ENCODE measurements at regions not wholly inside any gene's neighbourhood (a gene's known extent, or its start where the extent isn't known, plus 50 kb on each side); places are given as distances from the start of the nearest gene placed in this dataset.

GRCh38 chr6:167491438-167492099 lies 166.7 kb downstream of the TTLL2 start (continued):
- TF ChIP-seq TSHZ2 (CRISPR knock-in tag; IDR thresholded peaks at IDR 0.05) (no peak), POU6F1 (CRISPR knock-in tag; IDR thresholded peaks at IDR 0.05; ENCODE audit: borderline replicate concordance, low read depth) (no peak), ZNF565 (CRISPR knock-in tag; conservative IDR thresholded peaks at IDR 0.05; ENCODE audit: low read depth) (no peak), ARNTL (CRISPR knock-in tag; IDR thresholded peaks at IDR 0.05; ENCODE audit: borderline replicate concordance, low read depth) (no peak), ESRRG (CRISPR knock-in tag; IDR thresholded peaks at IDR 0.05) (no peak), CREB5 (CRISPR knock-in tag; IDR thresholded peaks at IDR 0.05; ENCODE audit: low read depth) (no peak), RARB (CRISPR knock-in tag; IDR thresholded peaks at IDR 0.05) (no peak)

- no peak for TF ChIP-seq TCF4 (CRISPR knock-in tag; IDR thresholded peaks at IDR 0.05; ENCODE audit: borderline replicate concordance)
- no peak for TF ChIP-seq POU6F1 (CRISPR knock-in tag; IDR thresholded peaks at IDR 0.05; ENCODE audit: borderline replicate concordance, low read depth)
- TF ChIP-seq ZFP3 (CRISPR knock-in tag; IDR thresholded peaks at IDR 0.05), result no peak
- no peak for TF ChIP-seq SNAI2 (CRISPR knock-in tag; IDR thresholded peaks at IDR 0.05)
- TF ChIP-seq ZNF565 (CRISPR knock-in tag; conservative IDR thresholded peaks at IDR 0.05; ENCODE audit: low read depth), result no peak
- no peak for TF ChIP-seq ZNF70 (CRISPR knock-in tag; IDR thresholded peaks at IDR 0.05)
- TF ChIP-seq PPARA (CRISPR knock-in tag; IDR thresholded peaks at IDR 0.05; ENCODE audit: borderline replicate concordance), result no peak
- TF ChIP-seq ZFP30 (CRISPR knock-in tag; IDR thresholded peaks at IDR 0.05), result no peak
- TF ChIP-seq ZC3H10 (CRISPR knock-in tag; IDR thresholded peaks at IDR 0.05), result no peak
- no peak for TF ChIP-seq CREB5 (CRISPR knock-in tag; IDR thresholded peaks at IDR 0.05; ENCODE audit: low read depth)
- TF ChIP-seq ESRRG (CRISPR knock-in tag; IDR thresholded peaks at IDR 0.05), result no peak
Measured at GRCh38 chr6:167492100-167492449, 167.2 kb downstream of the TTLL2 start.

GRCh38 chr6:167493310-167493709 lies 168.4 kb downstream of the TTLL2 start:
- TF ChIP-seq, protein P1, sequence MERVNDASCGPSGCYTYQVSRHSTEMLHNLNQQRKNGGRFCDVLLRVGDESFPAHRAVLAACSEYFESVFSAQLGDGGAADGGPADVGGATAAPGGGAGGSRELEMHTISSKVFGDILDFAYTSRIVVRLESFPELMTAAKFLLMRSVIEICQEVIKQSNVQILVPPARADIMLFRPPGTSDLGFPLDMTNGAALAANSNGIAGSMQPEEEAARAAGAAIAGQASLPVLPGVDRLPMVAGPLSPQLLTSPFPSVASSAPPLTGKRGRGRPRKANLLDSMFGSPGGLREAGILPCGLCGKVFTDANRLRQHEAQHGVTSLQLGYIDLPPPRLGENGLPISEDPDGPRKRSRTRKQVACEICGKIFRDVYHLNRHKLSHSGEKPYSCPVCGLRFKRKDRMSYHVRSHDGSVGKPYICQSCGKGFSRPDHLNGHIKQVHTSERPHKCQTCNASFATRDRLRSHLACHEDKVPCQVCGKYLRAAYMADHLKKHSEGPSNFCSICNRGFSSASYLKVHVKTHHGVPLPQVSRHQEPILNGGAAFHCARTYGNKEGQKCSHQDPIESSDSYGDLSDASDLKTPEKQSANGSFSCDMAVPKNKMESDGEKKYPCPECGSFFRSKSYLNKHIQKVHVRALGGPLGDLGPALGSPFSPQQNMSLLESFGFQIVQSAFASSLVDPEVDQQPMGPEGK (CRISPR knock-in tag; IDR thresholded peaks at IDR 0.05; ENCODE audit: borderline replicate concordance), result no peak
- no peak for TF ChIP-seq ZFP30 (CRISPR knock-in tag; IDR thresholded peaks at IDR 0.05)
- no peak for TF ChIP-seq ZNF8 (CRISPR knock-in tag; IDR thresholded peaks at IDR 0.05)
- TF ChIP-seq ZC3H10 (CRISPR knock-in tag; IDR thresholded peaks at IDR 0.05), result no peak
- TF ChIP-seq TCF4 (CRISPR knock-in tag; IDR thresholded peaks at IDR 0.05; ENCODE audit: borderline replicate concordance), result no peak
- no peak for TF ChIP-seq OSR1 (CRISPR knock-in tag; IDR thresholded peaks at IDR 0.05)
- TF ChIP-seq POU6F1 (CRISPR knock-in tag; IDR thresholded peaks at IDR 0.05; ENCODE audit: borderline replicate concordance, low read depth), result no peak
- TF ChIP-seq ZFP3 (CRISPR knock-in tag; IDR thresholded peaks at IDR 0.05), result no peak
- no peak for TF ChIP-seq TOX (CRISPR knock-in tag; IDR thresholded peaks at IDR 0.05; ENCODE audit: borderline replicate concordance)
- TF ChIP-seq GLIS3 (CRISPR knock-in tag; IDR thresholded peaks at IDR 0.05), result no peak
- TF ChIP-seq ARNTL (CRISPR knock-in tag; IDR thresholded peaks at IDR 0.05; ENCODE audit: borderline replicate concordance, low read depth), result no peak
- no peak for TF ChIP-seq PPARA (CRISPR knock-in tag; IDR thresholded peaks at IDR 0.05; ENCODE audit: borderline replicate concordance)
- no peak for TF ChIP-seq CSRNP3 (CRISPR knock-in tag; IDR thresholded peaks at IDR 0.05)
- no peak for TF ChIP-seq ESRRG (CRISPR knock-in tag; IDR thresholded peaks at IDR 0.05)
- no peak for TF ChIP-seq ZNF565 (CRISPR knock-in tag; conservative IDR thresholded peaks at IDR 0.05; ENCODE audit: low read depth)
- ATAC-seq, result no peak

More at GRCh38 chr6:167492100-167492449, 167.2 kb downstream of the TTLL2 start:
- ATAC-seq, result no peak

Measured in SK-N-SH treated with all-trans-retinoic acid at 6 μM for 48 hours (cell line).